Left ventricle myocardium inferior (tissue), 1 donor: ENCODE measurements at regions not wholly inside any gene's neighbourhood (a gene's known extent, or its start where the extent isn't known, plus 50 kb on each side); places are given as distances from the start of the nearest gene placed in this dataset.

ENCODE experiments used
- DNase-seq: peaks from one replicate; pipeline ENCODE4 v3.0.0-alpha.2; 2020
- H3K27ac ChIP-seq: fragments of 200-600 bp; replicated peaks from 2 replicates; pipeline ENCODE4 v1.8.0; 2021
- H3K27me3 ChIP-seq: fragments of 200-600 bp; 2 replicates; pipeline ENCODE4 v1.8.0; 2021; ENCODE audit warnings: low read depth
- H3K36me3 ChIP-seq: fragments of 200-600 bp; 2 replicates; pipeline ENCODE4 v1.8.0; 2021
- H3K4me1 ChIP-seq: fragments of 200-600 bp; 2 replicates; pipeline ENCODE4 v1.8.0; 2021
- H3K4me3 ChIP-seq: fragments of 200-600 bp; 2 replicates; pipeline ENCODE4 v1.8.0; 2021; ENCODE audit warnings: mild to moderate bottlenecking, moderate library complexity
- H3K9me3 ChIP-seq: fragments of 200-600 bp; replicated peaks from 2 replicates; pipeline ENCODE4 v1.8.0; 2021
- intact Hi-C: fragments of 100-400 bp; cut with micrococcal nuclease; formaldehyde crosslinking; loops from one replicate; pipeline ENCODE4 v1.11.0; 2022
- TF ChIP-seq, protein P1 (sequence below): fragments of 200-600 bp; IDR thresholded peaks from 2 replicates; pipeline ENCODE4 v1.8.0; 2021; ENCODE audit warnings: antibody characterized with exemption, mild to moderate bottlenecking, borderline replicate concordance
- donor health status: DM: no; HTN: yes; CAD: no; lungs with severe emphysema.

DNA sequence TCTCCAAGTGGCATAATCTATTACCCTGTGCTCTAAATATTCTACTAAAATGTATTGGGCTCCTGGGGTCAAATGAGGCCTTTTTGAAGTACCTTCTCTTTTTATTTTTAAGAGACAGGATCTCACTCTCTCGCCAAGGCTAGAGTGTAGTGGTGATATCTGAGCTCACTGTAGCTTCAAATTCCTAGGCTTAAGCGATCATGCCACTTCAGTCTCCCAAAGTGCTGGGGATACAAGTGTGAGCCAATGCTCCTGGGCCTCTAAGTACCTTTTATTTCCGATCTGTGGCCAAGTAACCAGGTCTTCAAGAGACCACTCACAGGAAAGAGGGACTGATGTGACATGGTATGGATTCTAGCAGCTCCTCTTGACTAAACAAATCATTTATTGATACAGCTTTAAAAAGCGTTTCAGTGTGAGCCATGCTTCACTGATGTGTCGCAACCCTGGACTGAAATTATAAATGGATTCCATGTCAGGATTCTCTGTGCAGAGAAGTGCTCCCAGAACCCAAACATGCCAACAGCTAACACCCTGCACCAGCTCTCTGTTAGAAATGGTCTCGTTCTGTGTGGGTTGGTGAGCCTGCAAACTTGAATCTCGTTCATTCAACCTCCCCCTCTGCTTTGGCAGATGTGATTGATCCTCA lies 477.8 kb downstream of the HINT1 start:
- DNase-seq, result no peak
- intact Hi-C loops, result no loop called here
- Histone ChIP-seq H3K4me1 (no peaks in the 10 kb centered on the region), H3K27me3 (no peaks in the 10 kb centered on the region), H3K36me3 (no peaks in the 10 kb centered on the region), H3K9me3 (no peaks in the 10 kb centered on the region), H3K4me3 (no peak overlapping the region), H3K27ac (no peak overlapping the region)
- TF ChIP-seq, protein P1, sequence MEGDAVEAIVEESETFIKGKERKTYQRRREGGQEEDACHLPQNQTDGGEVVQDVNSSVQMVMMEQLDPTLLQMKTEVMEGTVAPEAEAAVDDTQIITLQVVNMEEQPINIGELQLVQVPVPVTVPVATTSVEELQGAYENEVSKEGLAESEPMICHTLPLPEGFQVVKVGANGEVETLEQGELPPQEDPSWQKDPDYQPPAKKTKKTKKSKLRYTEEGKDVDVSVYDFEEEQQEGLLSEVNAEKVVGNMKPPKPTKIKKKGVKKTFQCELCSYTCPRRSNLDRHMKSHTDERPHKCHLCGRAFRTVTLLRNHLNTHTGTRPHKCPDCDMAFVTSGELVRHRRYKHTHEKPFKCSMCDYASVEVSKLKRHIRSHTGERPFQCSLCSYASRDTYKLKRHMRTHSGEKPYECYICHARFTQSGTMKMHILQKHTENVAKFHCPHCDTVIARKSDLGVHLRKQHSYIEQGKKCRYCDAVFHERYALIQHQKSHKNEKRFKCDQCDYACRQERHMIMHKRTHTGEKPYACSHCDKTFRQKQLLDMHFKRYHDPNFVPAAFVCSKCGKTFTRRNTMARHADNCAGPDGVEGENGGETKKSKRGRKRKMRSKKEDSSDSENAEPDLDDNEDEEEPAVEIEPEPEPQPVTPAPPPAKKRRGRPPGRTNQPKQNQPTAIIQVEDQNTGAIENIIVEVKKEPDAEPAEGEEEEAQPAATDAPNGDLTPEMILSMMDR, result no peak

DNA sequence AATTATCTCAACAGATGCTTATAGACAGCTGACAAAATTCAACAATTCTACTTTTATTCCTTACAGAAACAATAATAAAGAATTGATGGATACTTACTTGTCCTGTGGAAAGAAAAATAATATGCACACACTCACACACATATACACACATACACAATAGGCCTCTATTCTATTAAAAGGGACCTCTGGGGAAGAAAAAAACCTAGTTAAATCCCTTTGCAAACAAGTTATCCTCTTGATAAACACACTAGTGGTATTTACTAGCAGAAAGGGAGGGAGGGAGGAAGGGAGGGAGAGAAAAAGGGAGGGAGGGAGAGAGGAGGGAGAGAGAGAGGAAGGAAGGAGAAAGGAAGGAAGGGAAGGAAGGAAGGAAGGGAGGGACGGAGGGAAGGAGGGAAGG lies 486.4 kb downstream of the HINT1 start:
- TF ChIP-seq, protein P1, result no peak
- H3K27ac ChIP-seq, result no peak overlapping the region
- peaks cover 18% of the 10 kb centered on the region for H3K9me3 ChIP-seq
- intact Hi-C loops, result no loop called here
- no peaks in the 10 kb centered on the region for H3K36me3 ChIP-seq
- H3K4me3 ChIP-seq, result no peak overlapping the region
- H3K27me3 ChIP-seq, result no peaks in the 10 kb centered on the region
- no peak for DNase-seq
- no peaks in the 10 kb centered on the region for H3K4me1 ChIP-seq

DNA sequence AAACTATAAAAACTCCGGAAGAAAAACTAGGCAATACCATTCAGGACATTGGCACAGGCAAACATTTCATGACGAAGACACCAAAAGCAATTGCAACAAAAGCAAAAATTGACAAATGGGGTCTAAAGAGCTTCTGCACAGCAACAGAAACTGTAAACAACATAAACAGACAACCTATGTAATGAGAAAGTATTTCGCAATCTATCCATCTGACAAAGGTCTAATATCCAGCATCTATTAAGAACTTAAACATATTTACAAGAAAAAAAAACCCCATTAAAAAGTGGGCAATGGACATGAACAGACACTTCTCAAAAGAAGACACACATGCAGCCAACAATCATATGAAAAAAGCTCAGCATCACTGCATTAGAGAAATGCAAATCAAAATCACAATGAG lies 498.6 kb downstream of the HINT1 start:
- intact Hi-C loops, result no loop called here
- H3K4me3 ChIP-seq, result no peak overlapping the region
- H3K36me3 ChIP-seq, result no peaks in the 10 kb centered on the region
- H3K4me1 ChIP-seq, result no peaks in the 10 kb centered on the region
- H3K9me3 ChIP-seq, result peaks cover 17% of the 10 kb centered on the region
- no peak for DNase-seq
- no peaks in the 10 kb centered on the region for H3K27me3 ChIP-seq
- no peak overlapping the region for H3K27ac ChIP-seq
- TF ChIP-seq, protein P1, result no peak

DNA sequence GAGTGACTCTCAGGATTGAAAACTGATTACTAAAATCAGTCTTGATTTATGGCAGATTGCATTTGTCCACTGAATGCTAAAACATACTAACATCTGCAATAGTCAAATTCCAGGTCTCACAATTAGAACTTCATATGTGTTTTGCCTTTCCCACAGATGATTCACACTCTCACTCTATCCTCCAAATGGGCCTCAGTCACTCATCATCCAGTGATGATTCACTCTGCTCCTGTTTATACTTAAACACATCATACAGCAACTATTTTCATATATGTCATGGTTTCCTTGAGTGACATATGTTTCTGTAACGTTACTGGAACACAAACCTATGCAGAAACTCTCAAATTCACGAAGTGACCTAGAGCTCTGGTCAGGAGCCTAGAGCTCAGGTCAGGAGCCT lies 512.9 kb downstream of the HINT1 start:
- intact Hi-C loops, result no loop called here
- no peaks in the 10 kb centered on the region for H3K36me3 ChIP-seq
- no peak overlapping the region for H3K4me3 ChIP-seq
- no peak overlapping the region for H3K27ac ChIP-seq
- no peaks in the 10 kb centered on the region for H3K27me3 ChIP-seq
- H3K9me3 ChIP-seq, result no peaks in the 10 kb centered on the region
- no peak for DNase-seq
- H3K4me1 ChIP-seq, result no peaks in the 10 kb centered on the region
- TF ChIP-seq, protein P1, result no peak

DNA sequence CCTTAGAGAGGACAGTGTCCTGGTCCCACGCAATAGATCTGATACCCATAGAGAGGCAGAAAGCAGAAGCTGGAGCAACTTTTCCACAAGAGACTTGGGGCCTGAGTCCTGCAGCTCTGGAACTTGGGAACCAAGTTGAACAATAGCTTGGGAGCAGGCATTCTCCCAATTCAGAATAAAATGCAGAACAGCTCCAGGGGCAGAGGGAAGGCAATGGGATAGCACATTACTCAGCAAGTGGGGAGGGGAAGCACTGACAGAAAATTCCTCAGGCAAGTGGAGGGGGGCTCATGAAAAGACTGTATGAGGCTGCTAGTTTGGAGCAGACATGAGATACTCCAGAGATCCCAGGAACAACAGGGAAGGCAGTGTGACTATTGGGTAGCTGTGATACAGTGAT lies 513.6 kb downstream of the HINT1 start:
- Histone ChIP-seq H3K4me1 (no peaks in the 10 kb centered on the region), H3K27me3 (no peaks in the 10 kb centered on the region), H3K36me3 (no peaks in the 10 kb centered on the region), H3K27ac (no peak overlapping the region), H3K9me3 (no peaks in the 10 kb centered on the region), H3K4me3 (no peak overlapping the region)
- TF ChIP-seq, protein P1, result no peak
- intact Hi-C loops, result no loop called here
- DNase-seq, result no peak
